PC-3 (cell line): ENCODE measurements at regions not wholly inside any gene's neighbourhood (a gene's known extent, or its start where the extent isn't known, plus 50 kb on each side); places are given as distances from the start of the nearest gene placed in this dataset.
A peak's percentile ranks its signal among the peaks of the same experiment; 100 is the strongest.
"Not testable (repeated sequence)": the region's sequence is repeated elsewhere in the genome, so short reads cannot be mapped to it uniquely, and the experiment has no call there.

Experiments used
- ATAC-seq: fragments of 200-7000 bp; cut with Tn5 transposase; 2 replicates; pipeline ENCODE4 v1.9.1; 2020; ENCODE audit warnings: mild to moderate bottlenecking, moderate library complexity
- BruUV-seq: library from RNA; stranded (reverse); fragments of 400-500 nt; replicated peaks from 2 replicates; lab custom pipeline; 2021; lab: Mats Ljungman, UMichigan
- CTCF ChIA-PET: fragments of 300-600 bp; sonication (Branson Sonifier 250); formaldehyde crosslinking; loops from one replicate; lab custom pipeline; 2022; ENCODE audit warnings: antibody characterized with exemption; lab: Charles Lee
- POLR2A ChIA-PET: fragments of 300-600 bp; sonication (Branson Sonifier 250); formaldehyde crosslinking; loops from one replicate; lab custom pipeline; 2022; ENCODE audit warnings: antibody characterized with exemption; ENCODE audit not compliant: unreplicated experiment; lab: Charles Lee
- DNase-seq: peaks from one replicate; pipeline ENCODE4 v3.0.0-alpha.2; 2015
- H2AFZ ChIP-seq: fragments of 300-600 bp; sonication (generic); 2 replicates; pipeline ENCODE4 v1.6.0; 2016; ENCODE audit warnings: antibody characterized with exemption, low read length
- H3F3A ChIP-seq: fragments of 300-600 bp; sonication (generic); one replicate; pipeline ENCODE4 v1.6.0; 2017; ENCODE audit warnings: antibody characterized with exemption, low read length, control low read depth, mild to moderate bottlenecking; ENCODE audit not compliant: unreplicated experiment
- H3K27ac ChIP-seq: fragments of 300-600 bp; sonication (generic); 2 replicates; pipeline ENCODE4 v1.5.1; 2016; ENCODE audit warnings: mild to moderate bottlenecking, low read length
- H3K27me3 ChIP-seq: fragments of 300-600 bp; sonication (generic); 2 replicates; pipeline ENCODE4 v1.6.1; 2016; ENCODE audit warnings: low read length, mixed read lengths
- H3K36me3 ChIP-seq: fragments of 300-600 bp; sonication (generic); 2 replicates; pipeline ENCODE4 v1.6.1; 2016; ENCODE audit warnings: low read depth, mixed run types, low read length, mixed read lengths
- H3K4me1 ChIP-seq: fragments of 300-600 bp; sonication (generic); 2 replicates; pipeline ENCODE4 v1.5.1; 2016; ENCODE audit warnings: low read length; ENCODE audit not compliant: insufficient read depth
- H3K4me2 ChIP-seq: fragments of 300-600 bp; sonication (generic); 2 replicates; pipeline ENCODE4 v1.6.0; 2016; ENCODE audit warnings: low read length
- H3K4me3 ChIP-seq: fragments of 300-600 bp; sonication (generic); 2 replicates; pipeline ENCODE4 v1.5.1; 2016; ENCODE audit warnings: mild to moderate bottlenecking, low read length, mixed read lengths
- H3K79me2 ChIP-seq: fragments of 300-600 bp; sonication (generic); 2 replicates; pipeline ENCODE4 v1.6.1; 2017; ENCODE audit warnings: low read length, mixed read lengths
- H3K9ac ChIP-seq: fragments of 300-600 bp; sonication (generic); 2 replicates; pipeline ENCODE4 v1.6.0; 2016; ENCODE audit warnings: mild to moderate bottlenecking, low read length
- H3K9me2 ChIP-seq: fragments of 300-600 bp; sonication (generic); replicated peaks from 2 replicates; pipeline ENCODE4 v1.6.1; 2016; ENCODE audit warnings: mixed run types, low read length, mixed read lengths
- H3K9me3 ChIP-seq: fragments of 300-600 bp; sonication (generic); 2 replicates; pipeline ENCODE4 v1.6.1; 2016; ENCODE audit warnings: low read length, mixed read lengths
- H4K20me1 ChIP-seq: fragments of 300-600 bp; sonication (generic); 2 replicates; pipeline ENCODE4 v1.6.1; 2016; ENCODE audit warnings: low read length, mixed read lengths
- CTCF ChIP-seq: fragments of 300-600 bp; sonication (generic); conservative IDR thresholded peaks from 2 replicates; pipeline ENCODE4 v1.5.1; 2017; ENCODE audit warnings: antibody characterized with exemption, low read depth, mild to moderate bottlenecking, low read length
- EZH2 ChIP-seq: fragments of 300-600 bp; sonication (generic); IDR thresholded peaks from one replicate; pipeline ENCODE4 v1.6.1; 2017; ENCODE audit warnings: antibody characterized with exemption, mild to moderate bottlenecking, low read length; ENCODE audit not compliant: unreplicated experiment
- EZH2phosphoT487 ChIP-seq: fragments of 300-600 bp; sonication (generic); IDR thresholded peaks from 2 replicates; pipeline ENCODE4 v1.6.1; 2018; ENCODE audit warnings: mild to moderate bottlenecking, antibody characterized with exemption, low read length, borderline replicate concordance
- intact Hi-C: fragments of 100-400 bp; cut with micrococcal nuclease; formaldehyde crosslinking; loops from 2 replicates; pipeline ENCODE4 v1.9.0; 2023

- H4K20me1 ChIP-seq: no peaks in the 10 kb centered on the region
- CTCF ChIA-PET: no interaction called here
- POLR2A ChIA-PET: interaction anchor here (0.6 kb wide), 1 partner anchor 60 kb away, joined by 3 read pairs; no protein-coding TSS in a partner anchor
Observed at GRCh38 chr16:48022496-48022895, 133.3 kb downstream of the ABCC12 start.

GRCh38 chr16:48020617-48021016, 135.2 kb downstream of the ABCC12 start:
- CTCF ChIA-PET, H3K27me3 ChIP-seq, ATAC-seq, H3K4me1 ChIP-seq, H3K9me2 ChIP-seq, H3K9me3 ChIP-seq, DNase-seq, H3K27ac ChIP-seq, H3F3A ChIP-seq, intact Hi-C loops, H2AFZ ChIP-seq, H3K4me2 ChIP-seq, POLR2A ChIA-PET, H3K9ac ChIP-seq, H3K79me2 ChIP-seq, H3K4me3 ChIP-seq, H3K36me3 ChIP-seq, BruUV-seq, H4K20me1 ChIP-seq: not testable (repeated sequence)

More at GRCh38 chr16:48022496-48022895, 133.3 kb downstream of the ABCC12 start:
- TF ChIP-seq EZH2 (no peak), EZH2phosphoT487 (no peak), CTCF (no peak)
- Histone ChIP-seq H3K36me3 (no peaks in the 10 kb centered on the region), H3K9me3 (no peaks in the 10 kb centered on the region), H3F3A (no peaks in the 10 kb centered on the region), H2AFZ (no peak overlapping the region), H3K4me3 (no peak overlapping the region), H3K4me2 (no peak overlapping the region), H3K27ac (no peak overlapping the region), H3K9me2 (no peaks in the 10 kb centered on the region), H3K27me3 (no peaks in the 10 kb centered on the region), H3K9ac (no peak overlapping the region), H3K4me1 (no peaks in the 10 kb centered on the region), H3K79me2 (no peaks in the 10 kb centered on the region)
- ATAC-seq (no peak), DNase-seq (no peak)
- intact Hi-C loops: no loop called here
- BruUV-seq: no TSS peak

GRCh38 chr16:48014349-48015135, 141.3 kb downstream of the ABCC12 start:
- H2AFZ ChIP-seq: no peak overlapping the region
- peak; percentile 85 for ATAC-seq
- H3K36me3 ChIP-seq: no peaks in the 10 kb centered on the region
- H3K9ac ChIP-seq: peak overlapping the region; percentile 64
- DNase-seq: peak; percentile 95
- intact Hi-C loops: no loop called here
- no peaks in the 10 kb centered on the region for H3K9me3 ChIP-seq
- ChIA-PET CTCF (no interaction called here), POLR2A (no interaction called here)
- TF ChIP-seq EZH2phosphoT487 (no peak), CTCF (no peak), EZH2 (no peak)
- H4K20me1 ChIP-seq: no peaks in the 10 kb centered on the region
- H3K4me3 ChIP-seq: no peak overlapping the region
- H3K27ac ChIP-seq: peak overlapping the region; percentile 97
- H3K79me2 ChIP-seq: no peaks in the 10 kb centered on the region
- BruUV-seq: no TSS peak
- H3F3A ChIP-seq: peaks cover 5% of the 10 kb centered on the region
- H3K27me3 ChIP-seq: no peaks in the 10 kb centered on the region
- H3K9me2 ChIP-seq: no peaks in the 10 kb centered on the region
- peaks cover 22% of the 10 kb centered on the region for H3K4me1 ChIP-seq
- peak overlapping the region; percentile 59 for H3K4me2 ChIP-seq
